ENCODE measurements at regions not wholly inside any gene's neighbourhood (a gene's known extent, or its start where the extent isn't known, plus 50 kb on each side); places are given as distances from the start of the nearest gene placed in this dataset.

- POLR2A ChIA-PET: interaction anchor here (0.6 kb wide), 1 partner anchor 9 kb away, joined by 3 read pairs; no protein-coding TSS in a partner anchor
- H3K4me3 ChIP-seq: no peak overlapping the region
- CTCF ChIA-PET: no interaction called here
- H3K4me1 ChIP-seq: no peaks in the 10 kb centered on the region
- no peak for DNase-seq (ENCODE audit: low read depth in 1 of 2, low spot score in 1 of 2)
- H3K4me2 ChIP-seq: no peak overlapping the region
- TF ChIP-seq, protein P1, sequence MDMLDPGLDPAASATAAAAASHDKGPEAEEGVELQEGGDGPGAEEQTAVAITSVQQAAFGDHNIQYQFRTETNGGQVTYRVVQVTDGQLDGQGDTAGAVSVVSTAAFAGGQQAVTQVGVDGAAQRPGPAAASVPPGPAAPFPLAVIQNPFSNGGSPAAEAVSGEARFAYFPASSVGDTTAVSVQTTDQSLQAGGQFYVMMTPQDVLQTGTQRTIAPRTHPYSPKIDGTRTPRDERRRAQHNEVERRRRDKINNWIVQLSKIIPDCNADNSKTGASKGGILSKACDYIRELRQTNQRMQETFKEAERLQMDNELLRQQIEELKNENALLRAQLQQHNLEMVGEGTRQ (IDR thresholded peaks at IDR 0.05): no peak
- ATAC-seq: no peak
- no peak for FAIRE-seq
- H3K9me3 ChIP-seq: no peaks in the 10 kb centered on the region
- 6% methylated on average over 2 of the region's 2 CpGs for WGBS (ENCODE audit: missing lambda C conversion rate)
- no peak overlapping the region for H3K27ac ChIP-seq
Observed at GRCh38 chr14:30108975-30109700, 181.5 kb upstream of the PRKD1 start.

DNA sequence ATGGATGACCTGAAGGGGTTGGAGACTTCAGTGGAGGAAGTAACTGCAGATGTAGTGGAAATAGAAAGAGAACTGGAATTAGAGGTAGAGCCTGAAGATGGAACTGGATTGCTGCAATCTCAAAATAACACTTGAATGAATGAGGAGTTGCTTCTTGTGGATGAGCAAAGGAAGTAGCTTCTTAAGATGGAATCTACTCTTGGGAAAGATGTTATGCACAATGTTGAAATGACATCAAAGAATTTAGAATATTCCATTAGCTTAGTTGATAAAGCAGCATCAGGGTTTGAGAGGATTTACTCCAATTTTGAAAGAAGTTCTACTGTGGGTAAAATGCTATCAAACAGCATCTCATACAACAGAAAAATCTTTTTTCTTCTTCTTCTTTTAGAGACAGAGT lies 186.4 kb upstream of the PRKD1 start:
- ChIA-PET CTCF (no interaction called here), POLR2A (no interaction called here)
- ATAC-seq: no peak
- no peak for TF ChIP-seq ZC3H11A (IDR thresholded peaks at IDR 0.05)
- TF ChIP-seq, protein P2, sequence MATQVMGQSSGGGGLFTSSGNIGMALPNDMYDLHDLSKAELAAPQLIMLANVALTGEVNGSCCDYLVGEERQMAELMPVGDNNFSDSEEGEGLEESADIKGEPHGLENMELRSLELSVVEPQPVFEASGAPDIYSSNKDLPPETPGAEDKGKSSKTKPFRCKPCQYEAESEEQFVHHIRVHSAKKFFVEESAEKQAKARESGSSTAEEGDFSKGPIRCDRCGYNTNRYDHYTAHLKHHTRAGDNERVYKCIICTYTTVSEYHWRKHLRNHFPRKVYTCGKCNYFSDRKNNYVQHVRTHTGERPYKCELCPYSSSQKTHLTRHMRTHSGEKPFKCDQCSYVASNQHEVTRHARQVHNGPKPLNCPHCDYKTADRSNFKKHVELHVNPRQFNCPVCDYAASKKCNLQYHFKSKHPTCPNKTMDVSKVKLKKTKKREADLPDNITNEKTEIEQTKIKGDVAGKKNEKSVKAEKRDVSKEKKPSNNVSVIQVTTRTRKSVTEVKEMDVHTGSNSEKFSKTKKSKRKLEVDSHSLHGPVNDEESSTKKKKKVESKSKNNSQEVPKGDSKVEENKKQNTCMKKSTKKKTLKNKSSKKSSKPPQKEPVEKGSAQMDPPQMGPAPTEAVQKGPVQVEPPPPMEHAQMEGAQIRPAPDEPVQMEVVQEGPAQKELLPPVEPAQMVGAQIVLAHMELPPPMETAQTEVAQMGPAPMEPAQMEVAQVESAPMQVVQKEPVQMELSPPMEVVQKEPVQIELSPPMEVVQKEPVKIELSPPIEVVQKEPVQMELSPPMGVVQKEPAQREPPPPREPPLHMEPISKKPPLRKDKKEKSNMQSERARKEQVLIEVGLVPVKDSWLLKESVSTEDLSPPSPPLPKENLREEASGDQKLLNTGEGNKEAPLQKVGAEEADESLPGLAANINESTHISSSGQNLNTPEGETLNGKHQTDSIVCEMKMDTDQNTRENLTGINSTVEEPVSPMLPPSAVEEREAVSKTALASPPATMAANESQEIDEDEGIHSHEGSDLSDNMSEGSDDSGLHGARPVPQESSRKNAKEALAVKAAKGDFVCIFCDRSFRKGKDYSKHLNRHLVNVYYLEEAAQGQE (IDR thresholded peaks at IDR 0.05): no peak
- no peak for TF ChIP-seq HDAC2 (IDR thresholded peaks at IDR 0.05)
- no peak for TF ChIP-seq CBX2 (IDR thresholded peaks at IDR 0.05; ENCODE audit: borderline replicate concordance, low read depth)
- no peak for TF ChIP-seq HOXB13 (CRISPR knock-in tag; IDR thresholded peaks at IDR 0.05; ENCODE audit: low read depth)
- TF ChIP-seq MYC (IDR thresholded peaks at IDR 0.05; ENCODE audit: borderline replicate concordance, low read length): no peak
- no peak overlapping the region for H3K4me3 ChIP-seq
- no peak overlapping the region for H3K4me2 ChIP-seq
- H3K27ac ChIP-seq: no peak overlapping the region
- no peaks in the 10 kb centered on the region for H3K4me1 ChIP-seq
- H3K9me3 ChIP-seq: no peaks in the 10 kb centered on the region
- DNase-seq (ENCODE audit: low read depth in 1 of 2, low spot score in 1 of 2): no peak
- FAIRE-seq: no peak

- Histone ChIP-seq H3K27ac (no peak overlapping the region), H3K9me3 (no peaks in the 10 kb centered on the region), H3K4me3 (no peak overlapping the region), H3K4me2 (no peak overlapping the region), H3K4me1 (no peaks in the 10 kb centered on the region)
- ATAC-seq (no peak), DNase-seq (ENCODE audit: low read depth in 1 of 2, low spot score in 1 of 2) (no peak), FAIRE-seq (no peak)
- TF ChIP-seq MYC (IDR thresholded peaks at IDR 0.05; ENCODE audit: borderline replicate concordance, low read length) (no peak), HOXB5 (CRISPR knock-in tag; IDR thresholded peaks at IDR 0.05) (no peak), NPAS2 (CRISPR knock-in tag; IDR thresholded peaks at IDR 0.05; ENCODE audit: borderline replicate concordance) (no peak), MAZ (IDR thresholded peaks at IDR 0.05; ENCODE audit: borderline replicate concordance, low read depth, low read length) (no peak), ZFP36 (IDR thresholded peaks at IDR 0.05; ENCODE audit: borderline replicate concordance, partially characterized antibody) (no peak), JUN (IDR thresholded peaks at IDR 0.05) (no peak), TP53 (CRISPR knock-in tag; IDR thresholded peaks at IDR 0.05) (no peak), SREBF2 (IDR thresholded peaks at IDR 0.05) (no peak), HOXB13 (CRISPR knock-in tag; IDR thresholded peaks at IDR 0.05; ENCODE audit: low read depth) (no peak), JUNB (IDR thresholded peaks at IDR 0.05) (no peak), CBX2 (IDR thresholded peaks at IDR 0.05; ENCODE audit: borderline replicate concordance, low read depth) (no peak), KDM1A (IDR thresholded peaks at IDR 0.05; ENCODE audit: low read depth) (no peak), RCOR1 (IDR thresholded peaks at IDR 0.05; ENCODE audit: low read depth, low read length) (no peak), CTCF (IDR thresholded peaks at IDR 0.05) (no peak), ZC3H11A (IDR thresholded peaks at IDR 0.05) (no peak), CHD4 (IDR thresholded peaks at IDR 0.05; ENCODE audit: borderline replicate concordance) (no peak), HDAC2 (IDR thresholded peaks at IDR 0.05) (no peak), POLR2A (IDR thresholded peaks at IDR 0.05; ENCODE audit: low read length) (no peak)
- TF ChIP-seq, protein P1 (IDR thresholded peaks at IDR 0.05): no peak
- TF ChIP-seq, protein P2 (IDR thresholded peaks at IDR 0.05): no peak
- ChIA-PET CTCF (interaction anchor here (0.6 to 0.7 kb wide), 2 partner anchors 16 to 99 kb away, joined by 3 to 4 read pairs; no protein-coding TSS in a partner anchor), POLR2A (no interaction called here)
- 0% methylated on average over 2 of the region's 2 CpGs for WGBS (ENCODE audit: missing lambda C conversion rate)
Observed at GRCh38 chr14:30115756-30116155, 188.1 kb upstream of the PRKD1 start.
